ENCODE measurements at regions not wholly inside any gene's neighbourhood (a gene's known extent, or its start where the extent isn't known, plus 50 kb on each side); places are given as distances from the start of the nearest gene placed in this dataset.

- TF ChIP-seq, protein P1, sequence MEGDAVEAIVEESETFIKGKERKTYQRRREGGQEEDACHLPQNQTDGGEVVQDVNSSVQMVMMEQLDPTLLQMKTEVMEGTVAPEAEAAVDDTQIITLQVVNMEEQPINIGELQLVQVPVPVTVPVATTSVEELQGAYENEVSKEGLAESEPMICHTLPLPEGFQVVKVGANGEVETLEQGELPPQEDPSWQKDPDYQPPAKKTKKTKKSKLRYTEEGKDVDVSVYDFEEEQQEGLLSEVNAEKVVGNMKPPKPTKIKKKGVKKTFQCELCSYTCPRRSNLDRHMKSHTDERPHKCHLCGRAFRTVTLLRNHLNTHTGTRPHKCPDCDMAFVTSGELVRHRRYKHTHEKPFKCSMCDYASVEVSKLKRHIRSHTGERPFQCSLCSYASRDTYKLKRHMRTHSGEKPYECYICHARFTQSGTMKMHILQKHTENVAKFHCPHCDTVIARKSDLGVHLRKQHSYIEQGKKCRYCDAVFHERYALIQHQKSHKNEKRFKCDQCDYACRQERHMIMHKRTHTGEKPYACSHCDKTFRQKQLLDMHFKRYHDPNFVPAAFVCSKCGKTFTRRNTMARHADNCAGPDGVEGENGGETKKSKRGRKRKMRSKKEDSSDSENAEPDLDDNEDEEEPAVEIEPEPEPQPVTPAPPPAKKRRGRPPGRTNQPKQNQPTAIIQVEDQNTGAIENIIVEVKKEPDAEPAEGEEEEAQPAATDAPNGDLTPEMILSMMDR (IDR thresholded peaks at IDR 0.05), result no peak
- TF ChIP-seq, protein P2, sequence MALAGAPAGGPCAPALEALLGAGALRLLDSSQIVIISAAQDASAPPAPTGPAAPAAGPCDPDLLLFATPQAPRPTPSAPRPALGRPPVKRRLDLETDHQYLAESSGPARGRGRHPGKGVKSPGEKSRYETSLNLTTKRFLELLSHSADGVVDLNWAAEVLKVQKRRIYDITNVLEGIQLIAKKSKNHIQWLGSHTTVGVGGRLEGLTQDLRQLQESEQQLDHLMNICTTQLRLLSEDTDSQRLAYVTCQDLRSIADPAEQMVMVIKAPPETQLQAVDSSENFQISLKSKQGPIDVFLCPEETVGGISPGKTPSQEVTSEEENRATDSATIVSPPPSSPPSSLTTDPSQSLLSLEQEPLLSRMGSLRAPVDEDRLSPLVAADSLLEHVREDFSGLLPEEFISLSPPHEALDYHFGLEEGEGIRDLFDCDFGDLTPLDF (CRISPR knock-in tag; IDR thresholded peaks at IDR 0.05), result no peak
- TF ChIP-seq USF2 (CRISPR knock-in tag; IDR thresholded peaks at IDR 0.05), result no peak
Measured at GRCh38 chr17:31647661-31648060, 211.4 kb downstream of the COPRS start (continued).

GRCh38 chr17:31646642-31647041 lies 212.4 kb downstream of the COPRS start:
- peaks cover 60% of the 10 kb centered on the region for H3K9me3 Mint-ChIP-seq
- POLR2A ChIA-PET, result no interaction called here
- H3K4me1 Mint-ChIP-seq, result no peaks in the 10 kb centered on the region
- H3K36me3 Mint-ChIP-seq, result peaks cover 36% of the 10 kb centered on the region
- ATAC-seq, result no peak
- DNase-seq (ENCODE audit: low spot score), result no peak
- TF ChIP-seq, protein P3, sequence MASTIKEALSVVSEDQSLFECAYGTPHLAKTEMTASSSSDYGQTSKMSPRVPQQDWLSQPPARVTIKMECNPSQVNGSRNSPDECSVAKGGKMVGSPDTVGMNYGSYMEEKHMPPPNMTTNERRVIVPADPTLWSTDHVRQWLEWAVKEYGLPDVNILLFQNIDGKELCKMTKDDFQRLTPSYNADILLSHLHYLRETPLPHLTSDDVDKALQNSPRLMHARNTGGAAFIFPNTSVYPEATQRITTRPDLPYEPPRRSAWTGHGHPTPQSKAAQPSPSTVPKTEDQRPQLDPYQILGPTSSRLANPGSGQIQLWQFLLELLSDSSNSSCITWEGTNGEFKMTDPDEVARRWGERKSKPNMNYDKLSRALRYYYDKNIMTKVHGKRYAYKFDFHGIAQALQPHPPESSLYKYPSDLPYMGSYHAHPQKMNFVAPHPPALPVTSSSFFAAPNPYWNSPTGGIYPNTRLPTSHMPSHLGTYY (CRISPR knock-in tag; IDR thresholded peaks at IDR 0.05), result no peak
- TF ChIP-seq GABPB1 (CRISPR knock-in tag; IDR thresholded peaks at IDR 0.05) (no peak), TEAD1 (CRISPR knock-in tag; IDR thresholded peaks at IDR 0.05) (no peak), PRRX2 (CRISPR knock-in tag; IDR thresholded peaks at IDR 0.05) (no peak), TEAD4 (CRISPR knock-in tag; IDR thresholded peaks at IDR 0.05) (no peak), ELF4 (CRISPR knock-in tag; IDR thresholded peaks at IDR 0.05; ENCODE audit: low read depth) (no peak), ZNF219 (CRISPR knock-in tag; IDR thresholded peaks at IDR 0.05; ENCODE audit: borderline replicate concordance) (no peak), FOXJ3 (CRISPR knock-in tag; IDR thresholded peaks at IDR 0.05; ENCODE audit: borderline replicate concordance) (no peak), MAX (CRISPR knock-in tag; IDR thresholded peaks at IDR 0.05) (no peak), GTF2I (CRISPR knock-in tag; conservative IDR thresholded peaks at IDR 0.05) (no peak), ZNF671 (CRISPR knock-in tag; IDR thresholded peaks at IDR 0.05) (no peak), NFE2L1 (CRISPR knock-in tag; IDR thresholded peaks at IDR 0.05) (no peak), ETV6 (CRISPR knock-in tag; IDR thresholded peaks at IDR 0.05) (no peak), MXD4 (CRISPR knock-in tag; IDR thresholded peaks at IDR 0.05; ENCODE audit: borderline replicate concordance) (no peak), FOXK1 (CRISPR knock-in tag; IDR thresholded peaks at IDR 0.05) (no peak), IRF2 (CRISPR knock-in tag; IDR thresholded peaks at IDR 0.05; ENCODE audit: borderline replicate concordance, low read depth) (no peak)
- TF ChIP-seq, protein P4, sequence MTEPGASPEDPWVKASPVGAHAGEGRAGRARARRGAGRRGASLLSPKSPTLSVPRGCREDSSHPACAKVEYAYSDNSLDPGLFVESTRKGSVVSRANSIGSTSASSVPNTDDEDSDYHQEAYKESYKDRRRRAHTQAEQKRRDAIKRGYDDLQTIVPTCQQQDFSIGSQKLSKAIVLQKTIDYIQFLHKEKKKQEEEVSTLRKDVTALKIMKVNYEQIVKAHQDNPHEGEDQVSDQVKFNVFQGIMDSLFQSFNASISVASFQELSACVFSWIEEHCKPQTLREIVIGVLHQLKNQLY (CRISPR knock-in tag; IDR thresholded peaks at IDR 0.05), result no peak
- TF ChIP-seq, protein P5, sequence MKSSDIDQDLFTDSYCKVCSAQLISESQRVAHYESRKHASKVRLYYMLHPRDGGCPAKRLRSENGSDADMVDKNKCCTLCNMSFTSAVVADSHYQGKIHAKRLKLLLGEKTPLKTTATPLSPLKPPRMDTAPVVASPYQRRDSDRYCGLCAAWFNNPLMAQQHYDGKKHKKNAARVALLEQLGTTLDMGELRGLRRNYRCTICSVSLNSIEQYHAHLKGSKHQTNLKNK (CRISPR knock-in tag; IDR thresholded peaks at IDR 0.05), result no peak
- TF ChIP-seq, protein P6, sequence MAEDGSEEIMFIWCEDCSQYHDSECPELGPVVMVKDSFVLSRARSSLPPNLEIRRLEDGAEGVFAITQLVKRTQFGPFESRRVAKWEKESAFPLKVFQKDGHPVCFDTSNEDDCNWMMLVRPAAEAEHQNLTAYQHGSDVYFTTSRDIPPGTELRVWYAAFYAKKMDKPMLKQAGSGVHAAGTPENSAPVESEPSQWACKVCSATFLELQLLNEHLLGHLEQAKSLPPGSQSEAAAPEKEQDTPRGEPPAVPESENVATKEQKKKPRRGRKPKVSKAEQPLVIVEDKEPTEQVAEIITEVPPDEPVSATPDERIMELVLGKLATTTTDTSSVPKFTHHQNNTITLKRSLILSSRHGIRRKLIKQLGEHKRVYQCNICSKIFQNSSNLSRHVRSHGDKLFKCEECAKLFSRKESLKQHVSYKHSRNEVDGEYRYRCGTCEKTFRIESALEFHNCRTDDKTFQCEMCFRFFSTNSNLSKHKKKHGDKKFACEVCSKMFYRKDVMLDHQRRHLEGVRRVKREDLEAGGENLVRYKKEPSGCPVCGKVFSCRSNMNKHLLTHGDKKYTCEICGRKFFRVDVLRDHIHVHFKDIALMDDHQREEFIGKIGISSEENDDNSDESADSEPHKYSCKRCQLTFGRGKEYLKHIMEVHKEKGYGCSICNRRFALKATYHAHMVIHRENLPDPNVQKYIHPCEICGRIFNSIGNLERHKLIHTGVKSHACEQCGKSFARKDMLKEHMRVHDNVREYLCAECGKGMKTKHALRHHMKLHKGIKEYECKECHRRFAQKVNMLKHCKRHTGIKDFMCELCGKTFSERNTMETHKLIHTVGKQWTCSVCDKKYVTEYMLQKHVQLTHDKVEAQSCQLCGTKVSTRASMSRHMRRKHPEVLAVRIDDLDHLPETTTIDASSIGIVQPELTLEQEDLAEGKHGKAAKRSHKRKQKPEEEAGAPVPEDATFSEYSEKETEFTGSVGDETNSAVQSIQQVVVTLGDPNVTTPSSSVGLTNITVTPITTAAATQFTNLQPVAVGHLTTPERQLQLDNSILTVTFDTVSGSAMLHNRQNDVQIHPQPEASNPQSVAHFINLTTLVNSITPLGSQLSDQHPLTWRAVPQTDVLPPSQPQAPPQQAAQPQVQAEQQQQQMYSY (CRISPR knock-in tag; IDR thresholded peaks at IDR 0.05), result no peak
- TF ChIP-seq, protein P7, sequence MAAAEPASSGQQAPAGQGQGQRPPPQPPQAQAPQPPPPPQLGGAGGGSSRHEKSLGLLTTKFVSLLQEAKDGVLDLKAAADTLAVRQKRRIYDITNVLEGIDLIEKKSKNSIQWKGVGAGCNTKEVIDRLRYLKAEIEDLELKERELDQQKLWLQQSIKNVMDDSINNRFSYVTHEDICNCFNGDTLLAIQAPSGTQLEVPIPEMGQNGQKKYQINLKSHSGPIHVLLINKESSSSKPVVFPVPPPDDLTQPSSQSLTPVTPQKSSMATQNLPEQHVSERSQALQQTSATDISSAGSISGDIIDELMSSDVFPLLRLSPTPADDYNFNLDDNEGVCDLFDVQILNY (CRISPR knock-in tag; IDR thresholded peaks at IDR 0.05), result no peak
- CTCF ChIA-PET, result no interaction called here
- H3K27me3 Mint-ChIP-seq (ENCODE audit: low read depth), result peaks cover 3% of the 10 kb centered on the region
- H3K27ac Mint-ChIP-seq, result no peak overlapping the region
- H3K4me3 Mint-ChIP-seq, result no peak overlapping the region

Measured in WTC11 (cell line).